CD4-positive, alpha-beta T cell treated with Interleukin-2 at 100 ng/mL for 4 hours (primary cell): ENCODE measurements at regions not wholly inside any gene's neighbourhood (a gene's known extent, or its start where the extent isn't known, plus 50 kb on each side); places are given as distances from the start of the nearest gene placed in this dataset.

Experiments used
- DNase-seq: peaks from one replicate; pipeline ENCODE4 v3.0.0-alpha.2; 2020; ENCODE audit warnings: low spot score

- DNase-seq, result no peak
Observed at GRCh38 chr7:41524876-41525275, 178.0 kb downstream of the INHBA start.

- no peak for DNase-seq
Observed at GRCh38 chr7:41520445-41520844, 182.4 kb downstream of the INHBA start.

- DNase-seq, result no peak
Observed at GRCh38 chr7:41517771-41518170, 185.1 kb downstream of the INHBA start.

- DNase-seq, result no peak
Observed at GRCh38 chr7:41508755-41509154, 194.1 kb downstream of the INHBA start.

GRCh38 chr7:41507686-41508268 is 195.1 kb downstream of the INHBA start:
- no peak for DNase-seq

- no peak for DNase-seq
Observed at GRCh38 chr7:41504214-41504980, 198.5 kb downstream of the INHBA start.

- no peak for DNase-seq
Observed at GRCh38 chr7:41503438-41503837, 199.5 kb downstream of the INHBA start.

- no peak for DNase-seq
Observed at GRCh38 chr7:41501466-41501865, 201.4 kb downstream of the INHBA start.

GRCh38 chr7:41501006-41501405 is 201.9 kb downstream of the INHBA start:
- no peak for DNase-seq

- DNase-seq, result no peak
Observed at GRCh38 chr7:41492603-41493002, 210.3 kb downstream of the INHBA start.

- no peak for DNase-seq
Observed at GRCh38 chr7:41491883-41492471, 210.9 kb downstream of the INHBA start.

GRCh38 chr7:41491308-41491707 is 211.6 kb downstream of the INHBA start:
- no peak for DNase-seq

GRCh38 chr7:41489885-41490284 is 213.0 kb downstream of the INHBA start:
- no peak for DNase-seq

- no peak for DNase-seq
Observed at GRCh38 chr7:41487229-41487940, 215.5 kb downstream of the INHBA start.

GRCh38 chr7:41481353-41481752 is 221.5 kb downstream of the INHBA start:
- no peak for DNase-seq

GRCh38 chr7:41478187-41478586 is 224.7 kb downstream of the INHBA start:
- no peak for DNase-seq

GRCh38 chr7:41476460-41476803 is 226.5 kb downstream of the INHBA start:
- no peak for DNase-seq

- no peak for DNase-seq
Observed at GRCh38 chr7:41475801-41476459, 227.0 kb downstream of the INHBA start.

GRCh38 chr7:41472427-41473125 is 230.3 kb downstream of the INHBA start:
- no peak for DNase-seq

GRCh38 chr7:41470081-41470480 is 232.8 kb downstream of the INHBA start:
- DNase-seq, result no peak

- no peak for DNase-seq
Observed at GRCh38 chr7:41467596-41467995, 235.3 kb downstream of the INHBA start.
